ENCODE measurements at regions not wholly inside any gene's neighbourhood (a gene's known extent, or its start where the extent isn't known, plus 50 kb on each side); places are given as distances from the start of the nearest gene placed in this dataset.

DNA sequence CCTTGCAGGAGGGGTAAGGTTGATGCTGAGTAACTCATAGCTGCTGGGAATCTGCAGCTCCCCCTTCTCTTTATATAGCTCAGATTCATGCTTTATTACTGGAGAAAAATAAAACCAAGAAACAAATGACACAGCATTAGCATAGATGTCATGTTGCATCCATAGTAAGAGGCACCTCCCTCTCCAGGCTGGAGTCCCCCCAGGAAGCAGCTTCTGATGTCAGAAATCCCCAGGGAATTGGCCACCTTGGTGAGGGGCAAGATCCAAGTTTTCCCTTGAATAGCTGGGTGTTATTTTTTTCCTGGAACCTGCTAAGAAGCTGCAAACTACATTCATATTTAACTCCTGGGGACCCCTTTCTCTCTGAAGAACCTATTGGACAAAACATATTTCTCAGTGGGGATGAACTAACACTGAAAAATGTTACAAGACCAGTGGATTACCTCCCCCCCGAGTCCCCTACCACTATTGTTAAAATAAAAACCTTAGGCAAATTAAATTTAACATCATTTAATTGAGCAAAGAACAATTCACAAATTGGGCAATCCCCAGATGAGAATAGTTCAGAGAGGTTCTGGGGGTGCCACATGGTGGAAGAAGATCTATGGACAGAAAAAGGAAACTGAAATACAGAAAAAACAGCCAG, 163.7 kb upstream of the NAMPT start:
- TF ChIP-seq, protein P1, sequence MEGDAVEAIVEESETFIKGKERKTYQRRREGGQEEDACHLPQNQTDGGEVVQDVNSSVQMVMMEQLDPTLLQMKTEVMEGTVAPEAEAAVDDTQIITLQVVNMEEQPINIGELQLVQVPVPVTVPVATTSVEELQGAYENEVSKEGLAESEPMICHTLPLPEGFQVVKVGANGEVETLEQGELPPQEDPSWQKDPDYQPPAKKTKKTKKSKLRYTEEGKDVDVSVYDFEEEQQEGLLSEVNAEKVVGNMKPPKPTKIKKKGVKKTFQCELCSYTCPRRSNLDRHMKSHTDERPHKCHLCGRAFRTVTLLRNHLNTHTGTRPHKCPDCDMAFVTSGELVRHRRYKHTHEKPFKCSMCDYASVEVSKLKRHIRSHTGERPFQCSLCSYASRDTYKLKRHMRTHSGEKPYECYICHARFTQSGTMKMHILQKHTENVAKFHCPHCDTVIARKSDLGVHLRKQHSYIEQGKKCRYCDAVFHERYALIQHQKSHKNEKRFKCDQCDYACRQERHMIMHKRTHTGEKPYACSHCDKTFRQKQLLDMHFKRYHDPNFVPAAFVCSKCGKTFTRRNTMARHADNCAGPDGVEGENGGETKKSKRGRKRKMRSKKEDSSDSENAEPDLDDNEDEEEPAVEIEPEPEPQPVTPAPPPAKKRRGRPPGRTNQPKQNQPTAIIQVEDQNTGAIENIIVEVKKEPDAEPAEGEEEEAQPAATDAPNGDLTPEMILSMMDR (IDR thresholded peaks at IDR 0.05) = no peak
- no peak for TF ChIP-seq POLR2A (IDR thresholded peaks at IDR 0.05)
- TF ChIP-seq POLR2AphosphoS5 (IDR thresholded peaks at IDR 0.05; ENCODE audit: insufficient read depth in 1 of 2, low read depth in 1 of 2) = no peak
